Activated CD4-positive, alpha-beta T cell treated with anti-CD3 and anti-CD28 coated beads, Interleukin-10, Interleukin-2, amounts not matched to agents 100 ng/mL and 50 ng/mL, durations not matched to agents 16 hours and 8 hours (primary cell): ENCODE measurements at regions not wholly inside any gene's neighbourhood (a gene's known extent, or its start where the extent isn't known, plus 50 kb on each side); places are given as distances from the start of the nearest gene placed in this dataset.

ENCODE experiments used
- DNase-seq: peaks from one replicate; pipeline ENCODE4 v3.0.0-alpha.2; 2020

- no peak for DNase-seq
Measured at GRCh38 chr6:169897601-169898358, 146.4 kb downstream of the ERMARD start.

DNA sequence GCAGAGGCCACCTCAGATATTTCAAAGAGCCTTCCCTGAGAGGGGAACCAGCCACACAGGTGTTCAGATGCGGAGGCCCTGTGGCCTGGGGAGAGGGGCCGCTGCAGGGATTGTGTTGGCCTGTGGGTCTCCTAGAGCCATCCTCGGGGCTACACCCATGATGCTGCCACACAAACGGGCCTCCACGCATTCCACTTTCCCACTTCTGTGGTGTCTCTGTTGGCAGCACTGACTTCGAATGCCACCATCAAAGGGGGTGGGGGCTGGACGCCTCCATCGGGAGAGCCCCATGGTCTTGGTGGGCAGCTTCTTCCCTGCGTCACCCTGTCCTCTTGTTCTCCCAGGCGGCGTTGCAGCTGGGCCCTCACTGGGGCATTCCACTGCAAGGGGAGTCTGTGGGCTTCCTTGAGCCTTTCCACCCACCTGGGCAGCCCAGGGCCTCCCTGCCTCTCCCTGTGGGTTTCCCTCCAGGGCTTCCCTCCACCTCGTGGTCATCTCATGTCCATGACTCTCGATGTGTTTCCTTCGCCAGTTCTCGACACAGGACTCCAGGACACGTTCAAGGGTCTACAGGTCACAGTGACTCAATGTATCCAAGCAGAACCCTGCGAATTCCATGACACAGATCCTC lies 145.5 kb downstream of the ERMARD start:
- DNase-seq: no peak

GRCh38 chr6:169895926-169896761 lies 144.7 kb downstream of the ERMARD start:
- no peak for DNase-seq

GRCh38 chr6:169895000-169895759 lies 143.8 kb downstream of the ERMARD start:
- no peak for DNase-seq

DNA sequence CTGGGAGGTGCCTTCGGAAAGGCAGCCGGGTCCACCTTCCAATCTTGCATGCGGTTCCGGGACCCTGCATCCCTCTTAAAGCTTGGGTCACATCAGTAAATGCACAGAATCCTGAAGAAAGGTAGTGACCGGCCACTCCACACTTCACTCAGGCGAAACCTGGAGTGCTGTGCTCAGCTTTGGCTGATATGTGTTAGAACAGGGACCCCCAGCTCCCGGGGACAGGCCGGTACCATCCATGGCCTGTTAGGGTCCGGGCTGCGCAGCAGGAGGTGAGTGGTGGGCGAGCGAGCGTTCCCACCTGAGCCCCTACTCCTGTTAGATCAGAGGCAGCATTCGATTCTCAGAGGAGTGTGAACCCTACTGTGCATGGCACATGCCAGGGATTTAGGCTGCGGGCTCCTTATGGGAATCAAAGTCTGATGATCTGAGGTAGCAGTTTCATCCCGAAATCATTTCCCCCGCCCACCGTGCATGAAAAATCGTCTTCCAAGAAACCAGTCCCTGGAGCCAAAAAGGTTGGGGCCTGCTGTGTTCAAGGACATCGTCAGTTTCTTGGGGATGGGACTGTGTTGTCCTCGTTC lies 143.0 kb downstream of the ERMARD start:
- no peak for DNase-seq

- DNase-seq: no peak
Measured at GRCh38 chr6:169893624-169894023, 142.2 kb downstream of the ERMARD start.

GRCh38 chr6:169891846-169892245 lies 140.4 kb downstream of the ERMARD start:
- DNase-seq: no peak

DNA sequence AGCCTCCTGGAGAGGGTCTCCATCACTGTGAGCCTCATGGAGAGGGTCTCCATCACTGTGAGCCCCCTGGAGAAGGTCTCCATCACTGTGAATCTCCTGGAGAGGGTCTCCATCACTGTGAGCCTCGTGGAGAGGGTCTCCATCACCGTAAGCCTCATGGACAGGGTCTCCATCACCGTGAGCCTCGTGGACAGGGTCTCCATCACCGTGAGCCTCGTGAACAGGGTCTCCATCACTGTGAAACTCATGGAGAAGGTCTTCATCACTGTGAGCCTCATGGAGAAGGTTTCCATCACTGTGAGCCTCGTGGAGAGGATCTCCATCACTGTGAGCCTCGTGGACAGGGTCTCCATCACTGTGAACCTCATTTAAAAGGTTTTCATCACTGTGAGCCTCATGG lies 140.0 kb downstream of the ERMARD start:
- no peak for DNase-seq

DNA sequence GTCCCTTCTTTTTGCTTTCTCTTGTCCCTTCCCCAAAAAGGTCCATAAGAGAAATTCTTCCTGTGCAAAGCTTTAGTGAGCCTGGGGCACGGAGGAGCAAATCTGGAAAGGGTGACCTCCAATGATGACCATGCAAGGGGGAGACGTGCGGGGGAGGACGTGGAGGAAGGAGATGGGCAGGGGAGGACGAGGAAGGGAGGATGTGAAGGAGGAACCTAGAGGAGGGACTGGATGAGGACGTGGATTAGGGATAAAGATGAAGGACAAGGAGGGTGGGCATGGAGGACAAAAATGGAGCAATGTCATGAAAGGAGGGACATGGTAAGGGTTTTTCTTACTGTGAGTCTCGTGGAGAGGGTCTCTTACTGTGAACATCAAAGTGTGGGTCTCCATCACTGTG lies 139.5 kb downstream of the ERMARD start:
- DNase-seq: no peak

- DNase-seq: no peak
Measured at GRCh38 chr6:169890049-169890448, 138.6 kb downstream of the ERMARD start.

GRCh38 chr6:169887529-169888140 lies 136.2 kb downstream of the ERMARD start:
- no peak for DNase-seq

- no peak for DNase-seq
Measured at GRCh38 chr6:169886631-169887227, 135.3 kb downstream of the ERMARD start.

- no peak for DNase-seq
Measured at GRCh38 chr6:169885831-169886230, 134.4 kb downstream of the ERMARD start.

DNA sequence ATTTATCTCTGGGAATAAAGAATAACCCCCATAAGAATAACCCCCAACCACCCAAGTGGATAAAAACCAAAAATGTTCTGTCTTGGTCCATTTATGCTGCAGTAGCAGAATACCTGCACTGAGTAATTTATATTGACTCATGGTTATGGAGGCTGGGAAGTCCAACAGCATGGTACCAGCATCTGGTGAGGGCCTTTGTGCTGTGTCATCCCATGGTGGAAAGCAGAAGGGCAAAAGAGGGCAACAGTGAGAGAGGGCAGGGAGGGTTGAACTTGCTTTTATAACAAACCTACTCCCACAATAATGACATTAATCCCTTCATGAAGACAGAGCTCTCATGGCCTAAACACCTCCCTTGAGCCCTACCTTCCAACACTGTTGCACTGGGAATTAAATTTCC lies 133.7 kb downstream of the ERMARD start:
- DNase-seq: no peak

DNA sequence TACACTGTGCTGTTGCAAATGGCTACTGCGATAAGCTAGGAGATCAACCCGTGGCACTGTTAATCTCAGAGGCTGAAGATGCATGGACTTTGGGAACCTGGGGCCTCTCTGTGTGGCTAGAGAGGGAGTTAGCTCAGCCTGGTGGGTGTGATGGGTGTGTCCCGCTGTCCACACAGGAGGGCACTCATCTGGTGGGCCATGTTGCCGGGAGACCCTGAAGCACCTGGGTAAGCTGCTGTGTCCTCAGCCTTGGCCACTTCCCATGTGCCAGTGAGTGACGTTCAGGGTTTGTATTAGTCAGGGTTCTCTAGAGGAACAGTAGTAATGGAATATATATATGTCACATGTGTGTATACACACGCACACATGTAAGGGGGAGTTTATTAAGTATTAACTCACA lies 132.7 kb downstream of the ERMARD start:
- DNase-seq: no peak

GRCh38 chr6:169883316-169883715 lies 131.9 kb downstream of the ERMARD start:
- DNase-seq: no peak

DNA sequence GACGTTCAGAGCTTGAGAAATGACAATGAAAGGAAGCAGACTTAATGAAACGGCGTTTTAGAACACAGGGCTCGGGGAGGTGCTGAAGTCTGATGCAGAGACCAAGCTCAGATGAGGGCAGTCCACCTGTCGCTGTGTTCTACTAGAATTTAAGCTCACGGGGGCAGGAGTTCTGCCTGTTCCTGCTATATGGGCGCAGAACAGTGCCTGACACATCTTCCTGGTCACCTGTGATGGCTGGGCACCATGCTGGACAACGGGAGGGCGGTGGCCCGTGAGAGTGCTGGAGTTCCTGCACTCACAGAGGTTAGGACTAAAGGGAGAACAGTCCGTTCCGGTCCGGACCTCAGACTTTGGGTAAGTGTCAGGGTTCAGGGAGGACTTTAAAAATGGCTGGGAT lies 130.6 kb downstream of the ERMARD start:
- DNase-seq: no peak

DNA sequence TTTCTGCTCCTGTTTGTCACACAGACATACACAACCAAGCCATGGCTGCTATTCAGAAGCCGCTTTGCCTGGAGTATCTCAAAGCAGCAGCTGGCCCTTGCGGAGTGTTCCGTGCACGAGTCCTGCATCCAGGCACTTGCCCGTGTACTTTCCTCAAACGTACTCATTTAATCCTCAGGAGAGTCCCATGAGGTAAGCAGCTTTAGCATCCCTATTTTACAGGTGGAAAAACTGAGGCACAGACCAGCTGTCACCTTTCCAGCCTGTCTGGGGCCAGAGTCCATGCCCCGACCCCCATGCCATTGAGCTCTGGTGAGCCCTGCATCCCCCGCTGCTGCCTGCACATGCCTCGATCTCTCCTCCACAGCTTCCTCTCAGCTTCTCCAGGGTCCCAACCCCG lies 130.0 kb downstream of the ERMARD start:
- no peak for DNase-seq

GRCh38 chr6:169880516-169880915 lies 129.1 kb downstream of the ERMARD start:
- no peak for DNase-seq

DNA sequence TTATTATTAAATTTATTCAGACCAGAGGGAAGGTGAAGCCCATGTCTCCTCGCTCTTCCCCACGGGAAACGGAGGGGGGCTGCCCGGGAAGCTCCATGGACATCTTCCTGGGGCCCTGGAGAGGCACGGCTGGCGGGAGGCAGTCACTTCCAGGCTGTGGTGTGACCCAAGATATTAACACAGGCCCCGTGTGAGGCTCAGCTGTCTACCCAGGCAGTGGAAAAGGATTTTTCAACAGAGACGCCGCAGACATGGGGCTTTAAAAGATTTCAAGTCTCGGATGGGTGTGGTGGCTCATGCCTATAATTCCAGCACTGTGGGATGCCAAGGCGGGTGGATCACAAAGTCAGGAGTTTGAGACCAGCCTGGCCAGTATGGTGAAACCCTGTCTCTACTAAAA lies 117.9 kb downstream of the ERMARD start:
- DNase-seq: no peak

GRCh38 chr6:169868458-169868857 lies 117.0 kb downstream of the ERMARD start:
- DNase-seq: peak; percentile 50

DNA sequence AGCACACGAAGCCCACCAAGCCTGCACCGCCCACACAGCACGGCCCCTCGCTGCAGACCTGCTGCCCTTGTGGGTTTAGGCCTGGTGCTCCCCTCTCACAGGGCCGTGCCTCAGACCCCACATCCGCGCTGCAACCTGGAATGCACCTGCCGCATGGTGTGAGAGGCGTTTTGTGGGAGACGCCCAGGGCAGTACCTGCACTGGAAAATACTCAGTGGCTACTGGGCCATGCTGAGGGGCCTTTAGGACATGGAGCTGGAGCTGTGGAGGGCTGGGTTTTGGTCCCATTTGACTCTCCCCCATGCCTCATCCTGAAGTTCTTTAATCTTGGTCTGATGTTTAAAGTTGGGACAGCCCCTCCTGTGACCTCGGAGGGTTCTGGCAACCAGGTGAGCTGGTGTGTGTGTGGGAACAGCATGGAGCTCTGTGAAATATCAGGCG lies 116.3 kb downstream of the ERMARD start:
- no peak for DNase-seq
